Activated CD4-positive, alpha-beta memory T cell treated with anti-CD3 and anti-CD28 coated beads for 36 hours (primary cell): ENCODE measurements at regions not wholly inside any gene's neighbourhood (a gene's known extent, or its start where the extent isn't known, plus 50 kb on each side); places are given as distances from the start of the nearest gene placed in this dataset.
"Not testable (repeated sequence)": the region's sequence is repeated elsewhere in the genome, so short reads cannot be mapped to it uniquely, and the experiment has no call there.

Experiments used
- CTCF ChIA-PET: fragments of 350-600 bp; sonication (Branson Sonifier 250); formaldehyde crosslinking; loops from one replicate; lab custom pipeline; 2021; ENCODE audit warnings: antibody characterized with exemption, inconsistent platforms; lab: Charles Lee
- POLR2A ChIA-PET: fragments of 350-600 bp; sonication (Branson Sonifier 250); formaldehyde crosslinking; loops from one replicate; lab custom pipeline; 2021; ENCODE audit warnings: antibody characterized with exemption; lab: Charles Lee
- DNase-seq: peaks from one replicate; pipeline ENCODE4 v3.0.0-alpha.2; 2020
- H3K27ac Mint-ChIP-seq: one replicate; pipeline ENCODE4 v1.8.0; 2021; ENCODE audit warnings: mixed read lengths
- H3K27me3 Mint-ChIP-seq: one replicate; pipeline ENCODE4 v1.8.0; 2021; ENCODE audit warnings: mixed read lengths
- H3K36me3 Mint-ChIP-seq: one replicate; pipeline ENCODE4 v1.8.0; 2021; ENCODE audit warnings: mixed read lengths
- H3K4me1 Mint-ChIP-seq: one replicate; pipeline ENCODE4 v1.8.0; 2021; ENCODE audit warnings: low read depth, mixed read lengths
- H3K4me3 Mint-ChIP-seq: one replicate; pipeline ENCODE4 v1.8.0; 2021; ENCODE audit warnings: mild to moderate bottlenecking, mixed read lengths
- H3K9me3 Mint-ChIP-seq: one replicate; pipeline ENCODE4 v1.8.0; 2021; ENCODE audit warnings: mixed read lengths
- intact Hi-C: fragments of 100-400 bp; cut with micrococcal nuclease; formaldehyde crosslinking; loops from one replicate; pipeline ENCODE4 v1.15.1; 2023

- no peak for DNase-seq
- H3K27ac Mint-ChIP-seq: no peak overlapping the region
- POLR2A ChIA-PET: no interaction called here
- peaks cover 26% of the 10 kb centered on the region for H3K9me3 Mint-ChIP-seq
- H3K36me3 Mint-ChIP-seq: no peaks in the 10 kb centered on the region
- no peak overlapping the region for H3K4me3 Mint-ChIP-seq
- no peaks in the 10 kb centered on the region for H3K4me1 Mint-ChIP-seq
- H3K27me3 Mint-ChIP-seq: no peaks in the 10 kb centered on the region
- intact Hi-C loops: no loop called here
- CTCF ChIA-PET: no interaction called here
Measured at GRCh38 chr10:131363416-131363815, 51.9 kb upstream of the TCERG1L start.

GRCh38 chr10:131371571-131371970, 60.0 kb upstream of the TCERG1L start:
- intact Hi-C loops: no loop called here
- H3K36me3 Mint-ChIP-seq: no peaks in the 10 kb centered on the region
- peaks cover 26% of the 10 kb centered on the region for H3K9me3 Mint-ChIP-seq
- H3K27ac Mint-ChIP-seq: no peak overlapping the region
- no peaks in the 10 kb centered on the region for H3K4me1 Mint-ChIP-seq
- DNase-seq: no peak
- CTCF ChIA-PET: no interaction called here
- H3K4me3 Mint-ChIP-seq: no peak overlapping the region
- POLR2A ChIA-PET: no interaction called here
- H3K27me3 Mint-ChIP-seq: no peaks in the 10 kb centered on the region

GRCh38 chr10:131381576-131381975, 70.1 kb upstream of the TCERG1L start:
- Mint-ChIP-seq H3K9me3 (peaks cover 3% of the 10 kb centered on the region), H3K36me3 (no peaks in the 10 kb centered on the region), H3K27ac (no peak overlapping the region), H3K4me3 (no peak overlapping the region), H3K4me1 (no peaks in the 10 kb centered on the region), H3K27me3 (no peaks in the 10 kb centered on the region)
- intact Hi-C loops: no loop called here
- ChIA-PET POLR2A (no interaction called here), CTCF (no interaction called here)
- no peak for DNase-seq

GRCh38 chr10:131385161-131385872, 73.8 kb upstream of the TCERG1L start:
- H3K4me1 Mint-ChIP-seq, H3K27ac Mint-ChIP-seq, POLR2A ChIA-PET, DNase-seq, H3K9me3 Mint-ChIP-seq, H3K36me3 Mint-ChIP-seq, intact Hi-C loops, H3K27me3 Mint-ChIP-seq, H3K4me3 Mint-ChIP-seq, CTCF ChIA-PET: not testable (repeated sequence)

GRCh38 chr10:131387018-131387529, 75.6 kb upstream of the TCERG1L start:
- DNase-seq: no peak
- H3K9me3 Mint-ChIP-seq: peaks cover 6% of the 10 kb centered on the region
- H3K27me3 Mint-ChIP-seq: no peaks in the 10 kb centered on the region
- H3K27ac Mint-ChIP-seq: no peak overlapping the region
- H3K36me3 Mint-ChIP-seq: no peaks in the 10 kb centered on the region
- POLR2A ChIA-PET: no interaction called here
- H3K4me1 Mint-ChIP-seq: no peaks in the 10 kb centered on the region
- CTCF ChIA-PET: no interaction called here
- intact Hi-C loops: no loop called here
- no peak overlapping the region for H3K4me3 Mint-ChIP-seq

GRCh38 chr10:131391936-131392335, 80.4 kb upstream of the TCERG1L start:
- no peak for DNase-seq
- no peak overlapping the region for H3K4me3 Mint-ChIP-seq
- H3K4me1 Mint-ChIP-seq: no peaks in the 10 kb centered on the region
- intact Hi-C loops: no loop called here
- ChIA-PET POLR2A (no interaction called here), CTCF (no interaction called here)
- H3K27ac Mint-ChIP-seq: no peak overlapping the region
- H3K27me3 Mint-ChIP-seq: no peaks in the 10 kb centered on the region
- H3K9me3 Mint-ChIP-seq: peaks cover 6% of the 10 kb centered on the region
- H3K36me3 Mint-ChIP-seq: no peaks in the 10 kb centered on the region

- Mint-ChIP-seq H3K27me3 (no peaks in the 10 kb centered on the region), H3K36me3 (no peaks in the 10 kb centered on the region), H3K9me3 (peaks cover 2% of the 10 kb centered on the region), H3K4me1 (no peaks in the 10 kb centered on the region), H3K27ac (no peak overlapping the region), H3K4me3 (no peak overlapping the region)
- intact Hi-C loops: no loop called here
- ChIA-PET CTCF (no interaction called here), POLR2A (no interaction called here)
- DNase-seq: no peak
Measured at GRCh38 chr10:131396121-131397050, 84.9 kb upstream of the TCERG1L start.

GRCh38 chr10:131398166-131398565, 86.6 kb upstream of the TCERG1L start:
- POLR2A ChIA-PET: no interaction called here
- H3K27me3 Mint-ChIP-seq: no peaks in the 10 kb centered on the region
- no peaks in the 10 kb centered on the region for H3K36me3 Mint-ChIP-seq
- H3K27ac Mint-ChIP-seq: no peak overlapping the region
- H3K4me1 Mint-ChIP-seq: no peaks in the 10 kb centered on the region
- H3K4me3 Mint-ChIP-seq: no peak overlapping the region
- CTCF ChIA-PET: no interaction called here
- intact Hi-C loops: no loop called here
- DNase-seq: no peak
- peaks cover 2% of the 10 kb centered on the region for H3K9me3 Mint-ChIP-seq

- no peaks in the 10 kb centered on the region for H3K9me3 Mint-ChIP-seq
- DNase-seq: no peak
- H3K4me1 Mint-ChIP-seq: no peaks in the 10 kb centered on the region
- POLR2A ChIA-PET: no interaction called here
- no peak overlapping the region for H3K27ac Mint-ChIP-seq
- CTCF ChIA-PET: no interaction called here
- intact Hi-C loops: no loop called here
- H3K27me3 Mint-ChIP-seq: no peaks in the 10 kb centered on the region
- no peak overlapping the region for H3K4me3 Mint-ChIP-seq
- H3K36me3 Mint-ChIP-seq: no peaks in the 10 kb centered on the region
Measured at GRCh38 chr10:131399981-131400380, 88.5 kb upstream of the TCERG1L start.

GRCh38 chr10:131400513-131400912, 89.0 kb upstream of the TCERG1L start:
- CTCF ChIA-PET: no interaction called here
- no peak overlapping the region for H3K27ac Mint-ChIP-seq
- no peak for DNase-seq
- H3K36me3 Mint-ChIP-seq: no peaks in the 10 kb centered on the region
- H3K9me3 Mint-ChIP-seq: no peaks in the 10 kb centered on the region
- H3K4me1 Mint-ChIP-seq: no peaks in the 10 kb centered on the region
- POLR2A ChIA-PET: no interaction called here
- intact Hi-C loops: no loop called here
- H3K27me3 Mint-ChIP-seq: no peaks in the 10 kb centered on the region
- no peak overlapping the region for H3K4me3 Mint-ChIP-seq

- CTCF ChIA-PET: no interaction called here
- Mint-ChIP-seq H3K27ac (no peak overlapping the region), H3K36me3 (no peaks in the 10 kb centered on the region), H3K4me1 (no peaks in the 10 kb centered on the region), H3K9me3 (no peaks in the 10 kb centered on the region), H3K4me3 (no peak overlapping the region), H3K27me3 (no peaks in the 10 kb centered on the region)
- intact Hi-C loops: no loop called here
- no peak for DNase-seq
- POLR2A ChIA-PET: no interaction called here
Measured at GRCh38 chr10:131402771-131403650, 91.5 kb upstream of the TCERG1L start.

GRCh38 chr10:131403936-131404335, 92.4 kb upstream of the TCERG1L start:
- DNase-seq: no peak
- H3K9me3 Mint-ChIP-seq: no peaks in the 10 kb centered on the region
- ChIA-PET POLR2A (no interaction called here), CTCF (no interaction called here)
- H3K36me3 Mint-ChIP-seq: no peaks in the 10 kb centered on the region
- intact Hi-C loops: no loop called here
- no peak overlapping the region for H3K4me3 Mint-ChIP-seq
- H3K27ac Mint-ChIP-seq: no peak overlapping the region
- H3K4me1 Mint-ChIP-seq: no peaks in the 10 kb centered on the region
- no peaks in the 10 kb centered on the region for H3K27me3 Mint-ChIP-seq
